Nephron (organoid): ENCODE measurements at regions not wholly inside any gene's neighbourhood (a gene's known extent, or its start where the extent isn't known, plus 50 kb on each side); places are given as distances from the start of the nearest gene placed in this dataset.

Source experiments
- H3K27ac Mint-ChIP-seq, 3 experiments: 2 replicates each; pipeline ENCODE4 v1.8.0; 2020; ENCODE audit warnings: mixed read lengths in 3 of 3, mild to moderate bottlenecking in 2 of 3, moderate library complexity in 1 of 3
- H3K27me3 Mint-ChIP-seq: 2 replicates; pipeline ENCODE4 v1.8.0; 2021; ENCODE audit warnings: low read depth, mild to moderate bottlenecking, moderate library complexity, mixed read lengths
- H3K36me3 Mint-ChIP-seq: 2 replicates; pipeline ENCODE4 v1.8.0; 2020; ENCODE audit warnings: low read depth, mixed read lengths
- H3K4me1 Mint-ChIP-seq: 2 replicates; pipeline ENCODE4 v1.8.0; 2020; ENCODE audit warnings: mixed read lengths
- H3K4me3 Mint-ChIP-seq, 3 experiments: 2 replicates each; pipeline ENCODE4 v1.8.0; 2020; ENCODE audit warnings: mild to moderate bottlenecking in 3 of 3, mixed read lengths in 3 of 3, moderate library complexity in 2 of 3
- H3K9me3 Mint-ChIP-seq: 2 replicates; pipeline ENCODE4 v1.8.0; 2020; ENCODE audit warnings: mixed read lengths
- CTCF ChIP-seq, 3 experiments: fragments of 200-600 bp; sonication (generic); IDR thresholded peaks; one replicate each; pipeline ENCODE4 v1.5.0; 2021; ENCODE audit warnings: antibody characterized with exemption in 3 of 3; ENCODE audit not compliant: unreplicated experiment in 3 of 3

GRCh38 chrX:8939322-8939721 lies 94.6 kb downstream of the FAM9B start:
- H3K4me3 Mint-ChIP-seq, result no peak overlapping the region
- no peaks in the 10 kb centered on the region for H3K36me3 Mint-ChIP-seq
- peaks cover 27% of the 10 kb centered on the region for H3K9me3 Mint-ChIP-seq
- no peak for TF ChIP-seq CTCF (IDR thresholded peaks at IDR 0.05; ENCODE audit: unreplicated experiment in 3 of 3)
- no peak overlapping the region for H3K27ac Mint-ChIP-seq
- no peaks in the 10 kb centered on the region for H3K4me1 Mint-ChIP-seq
- no peaks in the 10 kb centered on the region for H3K27me3 Mint-ChIP-seq

- Mint-ChIP-seq H3K4me3 (no peak overlapping the region), H3K4me1 (peaks cover 13% of the 10 kb centered on the region), H3K27me3 (no peaks in the 10 kb centered on the region), H3K36me3 (no peaks in the 10 kb centered on the region), H3K27ac (peak overlapping the region in 1 of 3 experiments; percentile 58), H3K9me3 (peaks cover 15% of the 10 kb centered on the region)
- TF ChIP-seq CTCF (IDR thresholded peaks at IDR 0.05; ENCODE audit: unreplicated experiment in 3 of 3), result no peak
Observed at GRCh38 chrX:8927701-8928100, 106.2 kb downstream of the FAM9B start.

GRCh38 chrX:8927066-8927635 lies 106.8 kb downstream of the FAM9B start:
- H3K36me3 Mint-ChIP-seq, result no peaks in the 10 kb centered on the region
- H3K27me3 Mint-ChIP-seq, result no peaks in the 10 kb centered on the region
- peaks cover 13% of the 10 kb centered on the region for H3K4me1 Mint-ChIP-seq
- peaks cover 15% of the 10 kb centered on the region for H3K9me3 Mint-ChIP-seq
- TF ChIP-seq CTCF (IDR thresholded peaks at IDR 0.05; ENCODE audit: unreplicated experiment in 3 of 3), result no peak
- H3K27ac Mint-ChIP-seq, result peak overlapping the region in 1 of 3 experiments; percentile 58
- H3K4me3 Mint-ChIP-seq, result no peak overlapping the region

- Mint-ChIP-seq H3K27ac (no peak overlapping the region), H3K4me3 (no peak overlapping the region), H3K9me3 (peaks cover 5% of the 10 kb centered on the region), H3K36me3 (no peaks in the 10 kb centered on the region), H3K27me3 (no peaks in the 10 kb centered on the region), H3K4me1 (peaks cover 8% of the 10 kb centered on the region)
- no peak for TF ChIP-seq CTCF (IDR thresholded peaks at IDR 0.05; ENCODE audit: unreplicated experiment in 3 of 3)
Observed at GRCh38 chrX:8921615-8922014, 112.3 kb downstream of the FAM9B start.

- Mint-ChIP-seq H3K36me3 (no peaks in the 10 kb centered on the region), H3K27ac (no peak overlapping the region)
Observed at GRCh38 chrX:8919801-8920200, 114.1 kb downstream of the FAM9B start.

More at GRCh38 chrX:8919801-8920200, 114.1 kb downstream of the FAM9B start:
- Mint-ChIP-seq H3K9me3 (peaks cover 8% of the 10 kb centered on the region), H3K27me3 (no peaks in the 10 kb centered on the region), H3K4me1 (peaks cover 13% of the 10 kb centered on the region), H3K4me3 (no peak overlapping the region)
- no peak for TF ChIP-seq CTCF (IDR thresholded peaks at IDR 0.05; ENCODE audit: unreplicated experiment in 3 of 3)
